DMS153 treated with DMSO at 0.1 percent for 48 hours (cell line): ENCODE measurements at regions not wholly inside any gene's neighbourhood (a gene's known extent, or its start where the extent isn't known, plus 50 kb on each side); places are given as distances from the start of the nearest gene placed in this dataset.
"Not testable (repeated sequence)": the region's sequence is repeated elsewhere in the genome, so short reads cannot be mapped to it uniquely, and the experiment has no call there.

Experiments used
- DNase-seq: peaks from one replicate; lab custom pipeline; 2025; ENCODE audit not compliant: unreplicated experiment; lab: John Stamatoyannopoulos, UW

DNA sequence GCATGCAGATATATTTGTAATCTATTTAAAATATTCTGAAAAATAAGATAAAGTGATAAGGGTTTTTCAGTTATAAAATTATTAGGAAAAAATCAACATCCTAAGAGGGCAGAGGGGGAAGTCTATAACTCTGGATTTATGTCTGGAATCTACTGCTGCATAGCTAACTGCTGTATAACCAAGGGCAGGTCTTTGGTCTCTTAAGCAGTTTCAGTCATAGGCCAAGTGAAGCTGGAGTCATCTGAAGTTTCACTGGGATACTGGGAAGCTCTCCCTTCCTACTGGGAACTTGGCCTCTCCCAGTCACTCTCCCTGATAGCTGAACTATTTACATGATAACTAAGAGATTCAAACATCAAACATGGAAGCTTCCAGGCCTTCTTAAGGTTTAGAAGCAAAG is 1409.9 kb upstream of the PCDH7 start:
- DNase-seq = no peak

DNA sequence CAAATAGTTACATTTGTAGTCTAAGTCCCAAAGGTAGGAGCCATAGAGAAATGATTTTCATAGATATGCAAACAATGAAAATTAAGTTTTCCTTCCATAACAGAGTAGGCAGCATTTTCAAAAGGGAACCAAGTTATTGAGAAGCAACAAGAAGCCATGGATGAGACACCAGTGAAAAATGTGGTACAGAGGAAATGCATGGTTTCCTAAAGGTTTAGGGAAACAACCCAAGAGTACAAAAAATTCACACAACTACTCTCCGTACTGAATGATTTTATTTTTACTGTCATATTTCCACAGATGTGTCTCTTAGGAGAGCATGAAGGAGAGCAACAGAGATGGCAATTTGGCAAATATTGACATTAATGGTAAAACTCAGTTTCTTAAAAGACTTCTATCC is 1408.9 kb upstream of the PCDH7 start:
- no peak for DNase-seq

DNA sequence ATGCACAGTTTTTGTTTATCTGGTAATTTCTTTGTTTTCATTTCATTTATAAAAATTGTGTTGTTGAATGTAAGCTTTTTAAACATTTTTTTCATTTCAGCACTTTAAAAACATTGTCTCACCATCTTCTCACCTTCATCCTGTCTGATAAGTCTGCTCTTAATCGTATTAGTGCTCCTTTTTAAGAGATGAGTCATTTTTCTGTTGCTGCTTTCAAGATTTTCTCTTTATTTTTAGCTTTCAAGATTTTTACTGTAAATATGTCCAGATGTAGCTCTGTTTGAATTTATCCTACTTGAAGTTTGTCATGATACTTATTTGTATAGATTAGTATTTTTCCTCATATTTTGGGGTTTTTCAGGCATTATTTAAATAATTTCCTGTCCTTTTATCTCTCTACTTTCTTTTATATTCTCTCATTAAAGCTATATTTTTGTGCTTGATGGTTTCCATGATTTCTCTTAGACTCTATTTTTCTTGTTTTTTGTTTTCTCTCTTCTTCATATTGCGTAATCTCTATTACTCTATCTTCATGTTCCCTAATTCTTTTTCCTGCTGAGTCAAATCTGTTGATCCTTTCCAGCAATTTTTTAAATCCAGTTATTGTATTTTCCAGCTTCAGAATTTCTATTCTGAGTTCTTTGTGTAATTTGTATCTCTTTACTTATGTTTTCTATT is 1400.4 kb upstream of the PCDH7 start:
- DNase-seq = no peak

DNA sequence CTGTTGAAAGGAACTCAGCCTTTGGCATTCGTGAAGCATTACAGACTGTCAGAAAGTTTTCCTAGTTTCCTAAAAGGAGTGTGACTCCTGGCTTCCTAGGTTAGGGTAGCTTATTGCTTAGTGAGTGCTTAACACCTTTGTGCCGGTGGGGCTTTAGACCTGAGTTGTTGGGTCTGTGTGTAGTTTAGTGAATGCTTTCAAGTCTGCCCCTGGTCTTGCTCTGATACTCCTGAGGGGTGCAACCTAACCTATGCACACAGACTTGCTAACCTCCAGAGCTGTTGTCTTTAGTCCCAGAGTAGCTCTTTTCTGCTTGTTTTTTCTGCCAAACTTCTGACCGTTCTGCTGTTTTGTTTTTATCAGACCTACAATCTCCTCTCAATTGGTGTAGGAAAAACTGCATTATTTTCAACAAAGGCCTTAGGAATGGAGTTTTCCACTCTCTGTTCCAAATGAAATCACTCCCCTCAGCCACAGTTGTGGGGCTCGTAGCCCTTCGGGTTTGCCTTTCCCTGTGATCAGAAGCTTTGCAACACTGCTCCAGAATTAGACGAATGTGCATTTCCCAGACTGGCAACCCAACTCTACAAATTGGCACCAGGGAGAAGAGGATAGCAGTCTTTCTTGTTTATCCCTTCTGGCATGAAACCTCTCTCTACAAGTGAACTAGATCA is 1399.1 kb upstream of the PCDH7 start:
- DNase-seq = no peak

DNA sequence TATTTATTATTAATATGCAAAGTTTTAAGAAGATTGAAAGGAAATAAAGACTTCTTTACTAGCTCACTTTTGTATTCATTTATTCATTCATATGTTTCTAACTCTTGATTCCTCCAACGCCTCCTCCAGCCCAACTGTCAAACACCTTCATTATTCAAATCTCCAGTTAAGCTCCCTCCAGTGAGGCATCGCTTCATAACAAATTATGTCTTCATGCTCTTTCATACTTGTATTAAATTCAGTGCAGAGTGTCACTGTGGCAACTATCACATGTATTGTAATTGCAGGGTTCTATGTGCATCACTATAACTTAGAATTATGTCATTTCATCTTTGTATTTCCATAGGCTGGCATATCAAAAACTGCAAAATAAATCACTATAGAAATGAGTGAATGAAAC is 1394.2 kb upstream of the PCDH7 start:
- no peak for DNase-seq

DNA sequence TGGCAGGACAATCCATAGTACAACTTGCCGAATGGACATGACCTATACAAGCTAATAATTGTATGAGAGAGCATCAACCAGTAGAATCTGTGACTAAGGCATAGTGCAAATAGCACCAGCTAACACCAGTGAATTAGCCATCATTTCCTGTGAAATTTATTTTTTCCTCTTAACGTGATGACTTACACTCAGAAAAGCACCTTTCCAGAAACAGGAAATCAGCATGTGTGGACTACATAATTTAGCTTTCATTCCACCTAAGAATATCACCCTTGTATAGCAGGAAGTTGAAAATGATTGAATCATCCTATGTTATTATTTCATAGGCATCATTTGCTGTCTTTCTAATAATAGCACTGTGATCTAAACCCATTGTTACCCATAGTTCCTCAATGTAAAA is 1393.4 kb upstream of the PCDH7 start:
- no peak for DNase-seq

DNA sequence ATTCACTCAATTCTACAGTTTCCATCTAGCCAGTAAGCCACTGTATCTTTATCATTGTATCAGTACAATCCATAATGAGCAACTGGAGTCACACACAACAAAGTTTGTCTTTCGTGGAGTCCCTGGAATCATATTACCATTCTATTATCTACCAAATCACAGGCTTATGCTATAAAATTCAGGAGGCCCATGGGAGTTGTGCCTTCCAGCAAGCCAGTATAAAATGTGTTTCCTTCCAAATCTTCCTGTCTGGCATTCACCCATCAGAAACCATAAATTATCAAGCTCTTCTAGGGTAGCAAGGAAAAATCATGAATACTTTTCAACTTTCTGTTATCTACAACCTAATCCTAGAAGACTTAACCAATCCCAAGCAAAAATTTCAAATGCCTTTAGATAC is 1383.3 kb upstream of the PCDH7 start:
- DNase-seq = no peak

DNA sequence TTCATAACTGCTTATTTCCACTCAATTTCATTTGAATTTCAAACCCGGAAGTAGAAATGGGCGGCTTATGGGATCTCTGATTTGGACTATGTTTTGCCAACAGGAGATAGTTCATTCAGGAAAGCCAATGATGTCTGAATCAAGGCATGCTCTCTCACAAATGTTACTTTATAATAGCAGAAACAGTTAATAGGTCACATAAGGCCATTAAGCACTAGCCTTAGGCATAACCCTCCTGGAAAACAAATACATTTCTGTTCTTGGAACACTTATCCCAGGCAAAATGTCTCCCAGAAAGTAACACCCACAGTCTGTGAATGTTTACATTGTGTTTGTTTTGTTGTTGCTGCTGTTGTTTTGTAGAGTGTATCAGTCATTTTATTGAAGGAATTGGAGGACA is 1347.2 kb upstream of the PCDH7 start:
- no peak for DNase-seq

DNA sequence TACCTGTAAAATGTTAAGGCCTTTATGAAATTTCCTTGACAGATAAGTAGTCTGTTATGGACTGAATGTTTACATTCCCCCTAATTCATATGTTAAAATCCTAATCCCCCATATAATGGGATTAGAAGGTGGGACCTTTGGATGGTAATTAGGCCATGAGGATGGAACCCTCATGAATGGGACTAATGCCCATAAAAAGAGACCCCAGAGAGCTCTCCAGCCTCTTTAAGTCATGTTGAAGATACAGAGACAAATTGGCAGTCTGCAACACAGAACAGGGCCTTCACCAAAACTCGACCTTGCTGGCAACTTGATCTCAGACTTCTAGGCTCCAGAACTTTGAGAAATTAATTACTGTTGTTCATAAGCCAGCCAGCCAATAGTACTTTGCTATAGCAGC is 1344.5 kb upstream of the PCDH7 start:
- DNase-seq = no peak

DNA sequence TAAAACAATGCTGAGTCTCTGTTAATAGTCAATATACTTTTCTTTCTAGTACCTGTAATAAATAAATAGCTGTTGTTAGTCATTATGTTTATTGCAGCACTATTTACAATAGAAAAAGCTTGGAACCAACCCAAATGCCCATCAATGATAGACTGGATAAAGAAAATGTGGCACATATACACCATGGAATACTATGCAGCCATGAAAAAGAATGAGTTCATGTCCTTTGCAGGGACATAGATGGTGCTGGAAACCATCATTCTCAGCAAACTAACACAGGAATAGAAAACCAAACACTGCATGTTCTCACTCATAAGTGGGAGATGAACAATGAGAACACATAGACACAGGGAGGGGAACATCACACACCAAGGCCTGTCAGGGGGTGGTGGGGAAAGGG is 1341.9 kb upstream of the PCDH7 start:
- DNase-seq = not testable (repeated sequence)

DNA sequence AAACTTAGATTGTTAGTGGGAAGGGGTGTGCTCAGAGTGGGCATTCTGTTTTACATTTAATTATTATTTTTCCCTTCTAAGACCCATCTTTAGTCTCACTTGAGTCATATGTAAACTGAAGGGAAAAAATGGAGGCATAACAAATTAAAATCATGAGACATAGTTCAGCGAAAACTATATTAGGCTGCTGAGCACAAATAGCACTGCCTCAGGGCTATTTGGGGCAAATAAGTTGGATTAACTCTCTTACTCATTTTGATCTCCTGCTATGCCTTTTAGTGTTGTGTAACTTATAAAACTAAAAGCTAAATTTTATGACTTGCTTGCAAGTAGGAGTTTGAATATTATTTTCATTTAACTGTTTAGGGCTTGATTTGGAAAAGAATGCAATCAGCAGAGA is 1329.2 kb upstream of the PCDH7 start:
- DNase-seq = no peak

DNA sequence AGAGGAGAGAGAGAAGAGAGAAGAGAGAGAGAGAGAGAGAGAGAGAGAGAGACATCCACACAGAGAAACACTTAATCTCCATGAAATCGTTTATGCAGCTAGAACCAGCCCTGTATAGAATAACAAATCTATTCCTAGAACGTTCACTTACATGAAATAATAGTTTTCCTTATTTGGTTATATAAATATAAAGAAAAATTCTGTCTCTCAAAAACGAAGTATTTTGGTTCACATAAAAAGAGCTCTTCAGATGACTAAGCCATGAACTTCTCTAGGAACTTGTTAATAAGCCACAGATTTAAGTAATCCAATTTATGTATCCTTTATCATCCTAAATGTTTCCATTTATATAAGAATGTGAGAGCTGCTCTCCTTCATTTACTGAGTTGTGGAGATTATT is 1315.1 kb upstream of the PCDH7 start:
- no peak for DNase-seq

DNA sequence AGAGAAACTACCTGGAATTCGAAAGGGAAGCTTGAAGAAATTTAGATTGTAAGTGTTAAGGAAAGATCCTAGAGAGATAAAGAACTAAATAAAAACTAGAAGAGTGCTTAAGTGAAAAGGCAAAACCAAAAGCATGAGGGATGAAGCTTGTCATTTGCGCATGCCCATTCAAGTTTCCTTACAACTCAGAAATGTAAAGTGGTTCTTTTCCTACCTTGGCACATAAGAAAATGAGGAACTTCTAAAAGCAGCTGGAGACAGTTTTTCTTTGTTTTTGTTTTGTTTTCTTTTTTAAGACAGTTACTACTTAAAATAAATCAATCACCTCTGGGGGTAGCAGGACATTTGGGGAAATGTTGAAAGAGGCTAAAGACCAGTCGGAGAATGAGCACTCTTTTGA is 1304.4 kb upstream of the PCDH7 start:
- DNase-seq = no peak

DNA sequence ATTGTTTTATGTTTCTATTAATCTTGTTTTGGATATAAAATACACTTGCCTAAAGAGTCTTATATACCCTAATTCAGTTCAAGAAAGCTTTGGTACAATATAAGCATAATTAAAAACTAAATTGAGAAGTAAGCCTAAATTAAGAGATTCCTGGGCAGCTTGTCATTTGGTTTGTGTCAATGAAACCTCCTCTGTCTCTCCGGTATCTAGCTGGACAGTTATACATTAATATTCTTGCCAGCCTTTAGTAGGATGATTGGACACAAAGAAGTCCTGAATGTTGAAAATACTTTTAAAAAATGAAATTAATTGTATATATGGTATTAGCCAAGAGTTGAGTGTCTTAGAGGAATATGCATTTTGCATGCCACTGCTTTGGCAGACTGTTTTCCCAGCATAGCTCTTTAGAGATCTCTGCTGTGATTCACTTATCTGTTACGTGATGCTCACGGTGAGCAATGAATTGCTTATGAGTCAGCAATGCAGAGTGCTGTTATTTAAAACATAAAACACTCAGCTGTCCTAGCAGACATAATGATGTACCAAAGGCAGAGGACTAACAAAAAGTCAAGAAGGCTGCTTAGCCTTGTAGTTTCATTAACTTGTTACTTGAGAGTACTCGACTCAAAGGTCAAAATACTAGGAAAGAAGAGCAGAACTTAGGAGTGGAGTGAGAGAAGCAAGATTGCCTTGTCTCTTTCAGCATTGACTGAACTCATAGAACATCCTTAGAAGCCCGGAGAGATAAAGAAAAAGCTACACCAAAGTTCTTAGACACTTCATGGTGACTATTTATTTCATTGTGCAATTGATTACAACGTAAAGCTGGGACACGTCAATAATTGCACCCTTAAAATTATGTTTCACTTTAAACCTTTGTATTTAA is 1296.1 kb upstream of the PCDH7 start:
- no peak for DNase-seq

DNA sequence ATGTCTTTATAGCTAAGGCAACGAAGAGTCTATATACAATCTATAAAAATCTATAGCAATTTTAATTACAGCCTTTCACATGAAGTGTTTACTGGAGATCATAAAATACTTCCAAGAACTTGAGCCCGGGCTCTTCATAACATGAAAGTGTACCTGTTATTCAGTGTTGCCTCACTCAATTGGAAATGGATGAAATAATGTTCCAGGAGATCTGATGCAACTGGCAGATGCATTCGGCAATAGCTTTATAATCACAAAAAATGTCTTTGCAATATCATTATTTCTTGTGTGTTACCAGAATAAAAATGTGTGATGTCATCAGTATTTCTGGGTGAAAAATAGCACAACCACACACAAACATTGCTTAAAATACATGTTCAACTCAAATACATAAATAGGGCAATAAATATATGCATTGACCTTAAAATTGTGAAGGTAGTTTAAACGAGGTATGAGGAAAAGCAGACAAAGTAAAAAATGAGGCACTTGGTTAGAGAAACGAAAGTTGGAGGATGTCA is 1266.8 kb upstream of the PCDH7 start:
- no peak for DNase-seq

DNA sequence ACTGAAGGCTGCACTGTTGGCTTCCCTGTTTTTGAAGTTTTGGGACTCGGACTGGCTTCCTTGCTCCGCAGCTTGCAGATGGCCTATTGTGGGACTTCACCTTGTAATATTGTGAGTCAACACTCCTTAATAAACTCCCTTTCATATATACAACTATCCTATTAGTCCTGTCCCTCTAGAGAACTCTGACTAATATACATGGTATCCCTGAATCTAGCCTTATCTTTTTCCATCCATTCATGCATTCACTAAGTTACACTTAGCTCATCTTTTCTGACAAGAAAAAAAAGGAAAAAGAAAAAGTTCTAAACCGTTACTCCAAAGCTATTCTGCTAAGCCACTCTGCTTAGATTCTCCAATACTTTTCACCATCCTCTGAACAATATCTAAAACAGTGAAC is 1260.2 kb upstream of the PCDH7 start:
- DNase-seq = no peak

DNA sequence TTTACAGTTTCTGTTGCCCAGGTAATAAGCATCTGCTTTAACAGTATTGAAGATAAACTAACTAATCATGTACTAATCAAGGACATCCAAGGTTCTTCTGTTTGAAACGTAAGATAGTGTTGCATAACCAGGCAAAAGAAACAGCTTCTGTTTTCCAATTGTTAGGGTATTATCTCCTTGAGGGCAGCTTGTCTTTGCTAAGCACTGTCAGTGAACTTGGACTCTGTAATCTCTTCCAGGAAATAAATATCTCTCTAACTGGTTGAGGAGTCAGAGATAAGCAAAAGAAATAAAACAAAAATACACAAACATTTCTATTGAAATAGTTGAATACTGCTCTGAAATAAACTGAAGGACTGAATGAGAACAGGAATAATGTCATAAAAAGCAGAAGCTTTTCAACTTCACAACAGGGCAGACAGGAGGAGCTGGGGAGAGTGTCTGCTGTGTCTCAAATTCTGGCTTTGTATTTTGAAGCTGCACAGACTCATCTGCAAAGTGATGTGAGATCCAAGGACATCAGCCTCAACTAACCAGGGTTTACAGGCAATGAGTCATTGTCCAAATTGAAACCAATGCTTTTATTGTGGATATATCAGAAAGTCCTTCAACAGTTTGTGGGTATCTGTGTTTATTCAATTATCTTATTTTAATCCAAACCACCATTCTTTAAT is 1253.0 kb upstream of the PCDH7 start:
- DNase-seq = no peak
